ENCODE measurements at regions not wholly inside any gene's neighbourhood (a gene's known extent, or its start where the extent isn't known, plus 50 kb on each side); places are given as distances from the start of the nearest gene placed in this dataset.

DNA sequence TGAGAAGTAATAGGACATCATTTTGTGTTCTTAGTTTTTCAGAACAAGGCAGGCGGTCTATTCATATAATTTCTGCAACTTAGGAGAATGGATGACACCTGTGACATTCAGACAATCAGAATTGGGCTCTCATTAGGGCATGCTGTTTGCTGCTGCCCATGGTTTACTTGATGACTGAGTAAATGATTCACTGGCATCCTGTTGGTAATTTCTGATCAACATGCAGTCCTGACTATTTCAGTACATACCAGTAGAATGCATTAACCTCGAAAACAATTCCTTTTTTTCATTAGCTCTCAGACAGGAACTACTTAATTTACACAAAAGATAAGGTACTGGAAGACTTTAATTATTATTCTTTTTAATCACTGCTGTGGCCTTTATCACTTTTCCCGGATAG lies 641.6 kb downstream of the NSUN3 start:
- no peak for TF ChIP-seq POLR2A (IDR thresholded peaks at IDR 0.05)
- TF ChIP-seq, protein P1, sequence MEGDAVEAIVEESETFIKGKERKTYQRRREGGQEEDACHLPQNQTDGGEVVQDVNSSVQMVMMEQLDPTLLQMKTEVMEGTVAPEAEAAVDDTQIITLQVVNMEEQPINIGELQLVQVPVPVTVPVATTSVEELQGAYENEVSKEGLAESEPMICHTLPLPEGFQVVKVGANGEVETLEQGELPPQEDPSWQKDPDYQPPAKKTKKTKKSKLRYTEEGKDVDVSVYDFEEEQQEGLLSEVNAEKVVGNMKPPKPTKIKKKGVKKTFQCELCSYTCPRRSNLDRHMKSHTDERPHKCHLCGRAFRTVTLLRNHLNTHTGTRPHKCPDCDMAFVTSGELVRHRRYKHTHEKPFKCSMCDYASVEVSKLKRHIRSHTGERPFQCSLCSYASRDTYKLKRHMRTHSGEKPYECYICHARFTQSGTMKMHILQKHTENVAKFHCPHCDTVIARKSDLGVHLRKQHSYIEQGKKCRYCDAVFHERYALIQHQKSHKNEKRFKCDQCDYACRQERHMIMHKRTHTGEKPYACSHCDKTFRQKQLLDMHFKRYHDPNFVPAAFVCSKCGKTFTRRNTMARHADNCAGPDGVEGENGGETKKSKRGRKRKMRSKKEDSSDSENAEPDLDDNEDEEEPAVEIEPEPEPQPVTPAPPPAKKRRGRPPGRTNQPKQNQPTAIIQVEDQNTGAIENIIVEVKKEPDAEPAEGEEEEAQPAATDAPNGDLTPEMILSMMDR (IDR thresholded peaks at IDR 0.05), result no peak
